Right cardiac atrium (tissue), 5 donors: ENCODE measurements at regions not wholly inside any gene's neighbourhood (a gene's known extent, or its start where the extent isn't known, plus 50 kb on each side); places are given as distances from the start of the nearest gene placed in this dataset.

Source experiments
- ATAC-seq, 2 donors: fragments of 200-7000 bp; cut with Tn5 transposase; one replicate each; pipeline versions ENCODE4 v1.8.0 to v1.9.1; 2020; ENCODE audit warnings: moderate library complexity in 2 of 2, mild to moderate bottlenecking in 1 of 2
- DNase-seq, 3 donors: peaks; one replicate each; pipeline ENCODE4 v3.0.0-alpha.2; 2020
- H3K27ac ChIP-seq: one replicate; pipeline ENCODE4 v1.5.1; 2013; ENCODE audit warnings: mild to moderate bottlenecking, low read length, control low read depth, moderate library complexity
- H3K27me3 ChIP-seq: one replicate; pipeline ENCODE4 v1.6.1; 2013; ENCODE audit not compliant: control insufficient read depth, insufficient read depth
- H3K4me1 ChIP-seq: one replicate; pipeline ENCODE4 v1.6.1; 2013; ENCODE audit warnings: low read length; ENCODE audit not compliant: control insufficient read depth, insufficient read depth
- H3K4me3 ChIP-seq: one replicate; pipeline ENCODE4 v1.5.1; 2013; ENCODE audit warnings: low read length, control low read depth
- H3K9me3 ChIP-seq: one replicate; pipeline ENCODE4 v1.6.1; 2013; ENCODE audit warnings: low read length; ENCODE audit not compliant: control insufficient read depth
- WGBS: extraction: QIAGEN DNeasy Blood & Tissue Kit; methylation state at CpG from one replicate; pipeline ENCODE4 v1.1.7; 2013; 5-methylcytosine and 5-hydroxymethylcytosine counted together
- intact Hi-C, 4 donors: fragments of 100-400 bp; cut with DNase I; formaldehyde crosslinking; loops; one replicate each; pipeline versions ENCODE4 v1.11.0 to v1.14.0; 2022 to 2023
- donor health status: healthy with polysubstance abuse.
- donor health status: DM: no; HTN: yes; CAD: no.
- donor health status: DM: no; HTN: no; CAD: no.
- donor health status: DM: no; HTN: yes; CAD: no; lungs with severe emphysema.
- donor health status: DM: yes; HTN: yes; CAD: no.

DNA sequence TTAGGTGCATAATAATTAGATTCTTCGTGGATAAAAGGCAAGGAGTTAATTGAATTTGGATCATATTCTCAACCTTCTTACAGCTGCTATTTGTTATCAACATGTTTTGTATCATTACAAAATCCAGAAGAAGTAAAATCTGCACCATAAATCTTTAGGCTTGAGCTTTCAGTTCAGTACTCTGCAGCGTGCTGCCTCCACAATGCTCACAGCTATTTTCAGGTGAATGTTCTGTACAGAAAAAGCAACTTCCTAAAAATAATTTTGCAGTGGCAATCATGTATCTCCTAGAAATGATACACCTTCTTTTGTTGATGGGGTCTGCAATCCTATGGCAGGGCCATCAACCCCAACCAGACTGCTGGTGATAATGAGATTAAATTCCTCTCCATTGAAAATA is 220.9 kb upstream of the CTNNB1 start:
- no peak overlapping the region for H3K4me3 ChIP-seq
- H3K9me3 ChIP-seq = no peaks in the 10 kb centered on the region
- intact Hi-C loops = no loop called here
- DNase-seq (no peak), ATAC-seq (no peak)
- WGBS = 90% methylated on average over 2 of the region's 2 CpGs
- no peaks in the 10 kb centered on the region for H3K27me3 ChIP-seq
- no peak overlapping the region for H3K27ac ChIP-seq
- H3K4me1 ChIP-seq = peaks cover 7% of the 10 kb centered on the region

DNA sequence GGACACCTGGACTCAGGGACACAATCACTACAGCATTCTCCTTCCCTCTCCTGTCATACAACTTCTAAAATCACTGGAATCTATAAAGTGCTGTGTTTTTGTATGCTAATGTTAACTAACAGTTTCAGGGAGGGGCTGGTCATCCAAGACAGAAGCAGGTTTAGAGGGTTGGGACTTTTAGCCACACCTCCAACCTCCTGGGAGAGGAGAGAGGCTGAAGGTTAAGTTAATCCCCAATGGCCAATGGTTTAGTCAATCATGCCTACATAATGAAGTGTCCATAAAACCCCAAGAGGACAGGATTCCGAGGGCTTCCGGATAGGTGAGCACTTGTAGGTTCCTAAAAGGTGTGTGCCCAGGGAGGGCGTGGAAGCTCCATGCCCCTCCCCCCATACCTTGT is 219.3 kb upstream of the CTNNB1 start:
- Histone ChIP-seq H3K4me3 (no peak overlapping the region), H3K27ac (no peak overlapping the region), H3K4me1 (peaks cover 6% of the 10 kb centered on the region), H3K27me3 (no peaks in the 10 kb centered on the region), H3K9me3 (no peaks in the 10 kb centered on the region)
- WGBS = 94% methylated on average over 3 of the region's 3 CpGs
- no peak for ATAC-seq
- intact Hi-C loops = no loop called here
- no peak for DNase-seq

DNA sequence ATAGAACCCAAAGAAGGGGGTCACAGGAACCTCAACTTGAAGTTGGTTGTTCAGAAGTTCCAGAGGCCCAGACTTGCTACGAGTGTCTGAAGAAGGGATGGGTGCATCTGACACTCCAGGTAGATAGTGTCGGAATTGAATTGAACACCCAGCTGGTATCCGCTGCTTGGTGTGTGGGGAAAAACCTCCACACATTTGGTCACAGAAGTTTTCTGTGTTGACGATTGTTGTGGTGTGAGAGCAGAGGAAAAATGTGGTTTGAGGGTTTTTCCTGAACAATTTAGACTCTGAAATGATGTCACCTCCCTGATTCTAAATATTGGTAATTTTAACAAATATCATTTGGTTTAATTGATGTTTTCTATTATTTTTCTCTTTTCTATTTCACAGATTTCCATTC is 218.8 kb upstream of the CTNNB1 start:
- ATAC-seq (no peak), DNase-seq (no peak)
- no peaks in the 10 kb centered on the region for H3K9me3 ChIP-seq
- H3K4me1 ChIP-seq = peaks cover 4% of the 10 kb centered on the region
- no peaks in the 10 kb centered on the region for H3K27me3 ChIP-seq
- no peak overlapping the region for H3K4me3 ChIP-seq
- WGBS = 84% methylated on average over 4 of the region's 4 CpGs
- intact Hi-C loops = no loop called here
- no peak overlapping the region for H3K27ac ChIP-seq

DNA sequence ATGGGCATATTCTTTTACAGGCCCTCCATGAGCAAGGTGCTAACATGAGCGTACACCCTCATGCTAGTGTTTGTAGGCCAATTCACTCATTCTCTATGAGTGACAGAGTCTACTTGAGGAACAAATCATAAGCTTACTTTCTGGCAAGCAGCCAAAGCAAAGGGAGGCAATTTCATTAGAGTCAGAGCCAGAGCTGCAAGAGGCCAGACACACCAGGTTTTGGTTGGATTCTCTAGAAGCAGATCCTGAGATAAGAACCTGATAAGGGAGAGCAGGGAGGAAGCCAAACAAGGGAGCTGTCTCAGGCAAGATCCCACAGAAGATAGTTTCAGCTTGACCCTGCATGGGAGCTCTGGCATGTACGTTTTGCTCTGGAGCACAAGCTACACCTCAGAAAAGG is 214.1 kb upstream of the CTNNB1 start:
- ATAC-seq = no peak
- intact Hi-C loops = no loop called here
- no peaks in the 10 kb centered on the region for H3K9me3 ChIP-seq
- no peak overlapping the region for H3K4me3 ChIP-seq
- WGBS = 80% methylated on average over 2 of the region's 2 CpGs
- no peak for DNase-seq
- H3K4me1 ChIP-seq = peaks cover 7% of the 10 kb centered on the region
- no peaks in the 10 kb centered on the region for H3K27me3 ChIP-seq
- H3K27ac ChIP-seq = no peak overlapping the region

DNA sequence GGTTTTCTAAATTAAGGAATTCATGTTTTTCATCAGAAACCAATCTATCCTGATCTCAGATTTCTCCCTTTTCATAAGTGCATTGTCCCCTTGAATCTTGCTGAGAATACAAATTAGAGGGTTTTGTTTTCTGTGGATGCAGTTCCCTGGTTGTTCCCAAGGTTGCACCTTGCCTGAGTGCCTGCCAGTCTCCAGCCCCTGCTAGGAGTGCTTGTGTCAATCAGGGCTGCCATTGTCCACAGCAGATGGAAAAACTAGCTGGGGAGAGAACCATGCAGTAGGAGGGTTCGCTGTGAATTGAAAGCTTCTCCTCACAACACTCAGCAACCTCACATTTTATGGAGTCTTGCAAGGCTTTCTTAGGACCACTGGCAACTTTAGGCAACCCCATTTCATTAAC is 210.8 kb upstream of the CTNNB1 start:
- WGBS = 96% methylated on average over 1 of the region's 1 CpG
- no peak for ATAC-seq
- peaks cover 7% of the 10 kb centered on the region for H3K4me1 ChIP-seq
- no peak overlapping the region for H3K27ac ChIP-seq
- no peaks in the 10 kb centered on the region for H3K9me3 ChIP-seq
- intact Hi-C loops = no loop called here
- DNase-seq = no peak
- no peaks in the 10 kb centered on the region for H3K27me3 ChIP-seq
- H3K4me3 ChIP-seq = no peak overlapping the region

DNA sequence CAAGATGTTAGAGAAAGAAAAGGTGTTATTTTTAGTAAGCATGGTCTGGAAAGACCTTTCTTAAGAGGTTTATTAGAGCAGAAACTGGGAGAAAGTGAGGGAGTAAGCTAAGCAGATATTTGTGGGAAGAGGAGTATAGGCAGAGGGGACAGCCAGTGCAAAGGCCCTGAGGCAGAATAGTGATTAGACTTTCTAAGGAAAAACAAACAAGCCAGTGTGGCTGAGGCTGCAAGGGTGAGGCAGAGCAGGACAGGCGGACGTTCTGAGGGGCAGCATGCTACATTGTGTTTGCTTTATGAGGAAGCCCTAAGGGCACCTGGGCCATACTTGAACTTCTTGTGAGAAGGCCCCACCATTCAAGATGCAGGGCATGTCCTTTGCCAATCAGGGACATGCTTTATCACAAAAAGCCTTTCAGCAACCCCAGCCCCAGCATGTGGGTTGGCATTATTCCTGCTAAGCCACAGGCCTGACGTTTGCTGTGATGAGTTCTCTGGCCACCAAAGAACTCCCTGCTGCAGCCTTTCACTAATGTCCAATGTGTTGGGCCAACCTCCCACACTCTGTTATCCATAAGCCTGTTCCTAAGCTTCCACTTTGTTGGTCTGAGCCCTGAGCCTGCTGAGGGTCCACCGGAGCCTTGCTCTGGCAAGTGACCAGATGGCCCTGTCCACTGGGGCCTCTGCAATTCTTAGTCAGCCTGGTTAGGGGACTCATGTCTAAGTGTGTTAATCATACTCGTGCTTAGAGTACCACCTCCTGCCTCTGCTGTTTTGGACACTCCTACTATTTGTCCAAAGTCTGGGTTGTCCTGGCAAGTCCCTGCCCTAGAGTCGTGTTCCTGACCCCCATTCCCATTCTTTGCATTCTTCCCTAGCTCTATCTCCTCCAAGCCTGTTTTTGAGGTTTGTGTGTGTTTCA is 209.9 kb upstream of the CTNNB1 start:
- H3K27ac ChIP-seq = no peak overlapping the region
- intact Hi-C loops = no loop called here
- peak; percentile 40 to 54 (median 48) for DNase-seq
- no peaks in the 10 kb centered on the region for H3K27me3 ChIP-seq
- H3K4me3 ChIP-seq = no peak overlapping the region
- peak; percentile 55 to 71 for ATAC-seq
- peaks cover 7% of the 10 kb centered on the region for H3K4me1 ChIP-seq
- WGBS = 61% methylated on average over 6 of the region's 6 CpGs
- H3K9me3 ChIP-seq = no peaks in the 10 kb centered on the region

DNA sequence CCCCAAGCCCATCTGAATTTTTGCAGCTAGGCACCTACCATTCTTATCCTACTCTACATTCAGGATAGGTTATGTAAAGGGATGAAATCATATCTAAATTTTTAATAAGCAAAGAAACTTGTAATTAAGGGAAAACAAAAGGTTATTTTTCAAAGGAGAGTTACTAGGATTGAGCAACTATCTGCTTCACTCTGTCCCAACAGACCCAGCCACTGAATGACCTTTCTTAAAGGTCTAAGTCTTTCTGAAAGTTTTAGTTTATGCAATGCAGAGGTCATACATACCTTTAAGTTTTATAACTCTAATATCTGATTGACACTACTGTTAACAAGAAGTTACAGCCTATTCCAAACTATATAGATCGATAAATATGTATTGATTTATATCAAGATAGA is 209.2 kb upstream of the CTNNB1 start:
- Histone ChIP-seq H3K4me1 (peaks cover 7% of the 10 kb centered on the region), H3K4me3 (no peak overlapping the region), H3K9me3 (no peaks in the 10 kb centered on the region), H3K27me3 (no peaks in the 10 kb centered on the region), H3K27ac (no peak overlapping the region)
- DNase-seq (no peak), ATAC-seq (peak in 1 of 2 donors; percentile 26)
- intact Hi-C loops = no loop called here
- WGBS = 98% methylated on average over 1 of the region's 1 CpG

DNA sequence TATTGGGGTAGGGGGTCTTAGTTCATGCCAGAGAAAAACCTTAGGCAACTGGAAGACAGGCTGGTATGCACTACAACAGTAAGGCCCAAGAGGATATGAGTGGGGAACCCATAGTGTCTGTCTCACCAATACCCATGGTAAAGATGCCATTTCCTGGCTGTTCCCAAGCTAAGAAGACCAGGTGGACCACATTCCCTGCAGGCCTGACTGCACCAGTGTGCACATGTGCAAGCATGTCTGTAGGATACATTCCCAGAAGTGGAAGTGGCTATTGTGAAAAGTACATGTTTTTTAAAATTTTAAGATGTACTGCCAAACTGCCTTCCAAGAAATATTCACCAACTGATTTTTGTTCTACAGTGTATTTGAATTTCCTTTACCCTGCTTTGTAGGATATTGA is 207.3 kb upstream of the CTNNB1 start:
- DNase-seq (no peak), ATAC-seq (no peak)
- H3K4me1 ChIP-seq = peaks cover 5% of the 10 kb centered on the region
- no peaks in the 10 kb centered on the region for H3K27me3 ChIP-seq
- no peak overlapping the region for H3K4me3 ChIP-seq
- intact Hi-C loops = no loop called here
- no peaks in the 10 kb centered on the region for H3K9me3 ChIP-seq
- H3K27ac ChIP-seq = no peak overlapping the region

DNA sequence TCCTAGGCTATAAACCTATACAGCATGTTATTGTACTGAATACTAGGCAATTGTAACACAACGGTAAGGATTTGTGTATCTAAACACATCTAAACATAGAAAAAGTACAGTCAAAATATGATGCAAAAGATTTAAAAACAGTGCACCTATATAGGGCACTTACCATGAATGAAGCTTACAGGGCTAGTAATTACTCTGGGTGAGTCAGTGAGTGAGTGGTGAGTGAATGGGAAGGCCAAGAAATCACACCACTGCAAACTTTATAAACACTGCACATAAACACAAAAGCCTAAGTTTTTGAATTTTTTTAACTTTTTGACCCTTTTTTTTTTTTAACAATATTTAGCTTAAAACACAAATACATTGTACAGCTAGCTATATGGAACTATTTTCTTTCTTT is 204.7 kb upstream of the CTNNB1 start:
- 88% methylated on average over 1 of the region's 1 CpG for WGBS
- intact Hi-C loops = no loop called here
- H3K27me3 ChIP-seq = no peaks in the 10 kb centered on the region

DNA sequence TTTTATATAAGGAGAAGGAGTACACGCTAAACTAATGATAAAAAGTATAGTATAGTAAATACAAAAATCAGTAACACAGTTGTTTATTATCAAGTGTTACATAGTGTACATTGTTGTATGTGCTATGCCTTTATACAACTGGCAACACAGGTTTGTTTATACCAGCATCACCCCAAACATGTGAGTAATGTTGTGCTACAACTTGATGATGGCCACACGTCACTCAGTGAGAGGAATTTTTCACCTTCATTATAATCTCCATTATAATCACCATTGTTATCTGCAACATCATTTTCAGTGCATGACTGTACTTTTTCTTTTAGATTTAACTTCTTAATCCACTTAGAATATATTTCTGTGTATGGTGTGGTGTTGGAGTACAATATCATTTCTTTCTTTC is 204.0 kb upstream of the CTNNB1 start:
- H3K4me1 ChIP-seq = peaks cover 4% of the 10 kb centered on the region
- H3K27me3 ChIP-seq = no peaks in the 10 kb centered on the region
- H3K4me3 ChIP-seq = no peak overlapping the region
- 84% methylated on average over 2 of the region's 2 CpGs for WGBS
- intact Hi-C loops = no loop called here
- no peaks in the 10 kb centered on the region for H3K9me3 ChIP-seq
- H3K27ac ChIP-seq = no peak overlapping the region
- no peak for DNase-seq
- ATAC-seq = no peak

More for the DNA sequence above, 204.7 kb upstream of the CTNNB1 start:
- H3K27ac ChIP-seq = no peak overlapping the region
- DNase-seq = no peak
- ATAC-seq = no peak
- peaks cover 7% of the 10 kb centered on the region for H3K4me1 ChIP-seq
- H3K4me3 ChIP-seq = no peak overlapping the region
- no peaks in the 10 kb centered on the region for H3K9me3 ChIP-seq

DNA sequence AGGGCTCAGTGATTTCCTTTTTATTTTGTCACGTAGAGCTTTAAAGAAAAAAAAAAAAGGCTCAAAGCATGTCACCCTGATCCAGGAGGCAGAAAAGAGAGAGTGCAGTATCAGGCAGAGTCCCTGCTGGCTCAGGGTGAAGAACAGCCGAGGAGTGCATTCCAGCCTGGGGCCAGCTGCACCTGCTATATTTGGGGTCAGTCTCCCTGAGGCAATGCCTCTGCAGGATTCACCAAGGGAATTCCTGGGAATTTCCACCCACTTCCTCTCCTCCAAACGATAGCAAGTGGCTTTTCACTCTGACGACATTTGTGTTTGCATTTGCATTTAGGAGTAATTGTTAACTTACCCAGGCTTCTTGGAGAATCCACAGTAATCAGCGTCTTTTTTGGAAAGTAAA is 202.9 kb upstream of the CTNNB1 start:
- 28% methylated on average over 5 of the region's 5 CpGs for WGBS

More for the DNA sequence above, 202.9 kb upstream of the CTNNB1 start:
- intact Hi-C loops = no loop called here
- no peak overlapping the region for H3K27ac ChIP-seq
- H3K4me1 ChIP-seq = peaks cover 4% of the 10 kb centered on the region
- ATAC-seq (peak in 1 of 2 donors; percentile 29), DNase-seq (peak in 1 of 3 donors; percentile 52)
- no peak overlapping the region for H3K4me3 ChIP-seq
- no peaks in the 10 kb centered on the region for H3K27me3 ChIP-seq
- H3K9me3 ChIP-seq = no peaks in the 10 kb centered on the region
